ENCODE measurements at regions not wholly inside any gene's neighbourhood (a gene's known extent, or its start where the extent isn't known, plus 50 kb on each side); places are given as distances from the start of the nearest gene placed in this dataset.
"Not testable (repeated sequence)": the region's sequence is repeated elsewhere in the genome, so short reads cannot be mapped to it uniquely, and the experiment has no call there.

DNA sequence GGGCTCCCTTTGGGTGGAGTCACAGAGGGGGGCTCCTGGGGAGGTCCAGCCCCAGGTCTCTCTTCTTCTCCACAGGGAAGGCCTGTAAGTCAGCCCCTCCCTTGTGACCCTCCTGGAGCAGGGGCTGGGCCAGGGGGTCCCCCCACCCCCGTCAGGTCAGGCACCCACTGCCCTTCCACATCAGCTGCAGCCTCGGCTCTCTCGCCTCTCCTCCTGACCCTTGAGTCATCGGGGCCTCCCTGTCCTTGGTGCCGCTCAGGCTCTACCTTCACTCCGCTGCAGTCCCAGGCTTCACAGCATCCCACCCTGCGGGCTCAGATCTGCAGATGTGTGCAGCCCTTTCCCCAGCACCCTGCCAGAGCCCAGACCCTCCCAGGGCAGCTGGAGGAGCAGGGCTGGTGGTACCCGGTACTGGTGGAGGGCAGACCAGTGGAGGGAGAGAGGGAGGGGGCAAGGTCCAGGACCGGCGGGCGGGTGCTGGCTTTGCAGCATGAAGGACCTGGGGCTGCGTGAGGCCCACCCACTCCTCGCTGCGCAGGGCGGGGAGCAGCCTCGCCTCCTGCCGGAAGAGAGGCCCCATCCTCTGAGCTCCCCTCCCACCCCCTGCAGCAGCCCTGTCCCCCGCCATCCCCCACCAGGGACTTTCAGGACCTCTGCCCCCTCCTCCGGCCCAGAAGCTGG, 117.1 kb downstream of the FAM53A start:
- H3K27me3 ChIP-seq: no peaks in the 10 kb centered on the region
- intact Hi-C loops (cut with DNase I; ENCODE audit: low total_unique reads): no loop called here
- H3K4me1 ChIP-seq: peaks cover 4% of the 10 kb centered on the region
- H3K36me3 ChIP-seq (ENCODE audit: low read depth, missing control alignments): no peaks in the 10 kb centered on the region
- no peaks in the 10 kb centered on the region for H3K9me3 ChIP-seq
- TF ChIP-seq POLR2A (IDR thresholded peaks at IDR 0.05): no peak
- TF ChIP-seq, protein P1, sequence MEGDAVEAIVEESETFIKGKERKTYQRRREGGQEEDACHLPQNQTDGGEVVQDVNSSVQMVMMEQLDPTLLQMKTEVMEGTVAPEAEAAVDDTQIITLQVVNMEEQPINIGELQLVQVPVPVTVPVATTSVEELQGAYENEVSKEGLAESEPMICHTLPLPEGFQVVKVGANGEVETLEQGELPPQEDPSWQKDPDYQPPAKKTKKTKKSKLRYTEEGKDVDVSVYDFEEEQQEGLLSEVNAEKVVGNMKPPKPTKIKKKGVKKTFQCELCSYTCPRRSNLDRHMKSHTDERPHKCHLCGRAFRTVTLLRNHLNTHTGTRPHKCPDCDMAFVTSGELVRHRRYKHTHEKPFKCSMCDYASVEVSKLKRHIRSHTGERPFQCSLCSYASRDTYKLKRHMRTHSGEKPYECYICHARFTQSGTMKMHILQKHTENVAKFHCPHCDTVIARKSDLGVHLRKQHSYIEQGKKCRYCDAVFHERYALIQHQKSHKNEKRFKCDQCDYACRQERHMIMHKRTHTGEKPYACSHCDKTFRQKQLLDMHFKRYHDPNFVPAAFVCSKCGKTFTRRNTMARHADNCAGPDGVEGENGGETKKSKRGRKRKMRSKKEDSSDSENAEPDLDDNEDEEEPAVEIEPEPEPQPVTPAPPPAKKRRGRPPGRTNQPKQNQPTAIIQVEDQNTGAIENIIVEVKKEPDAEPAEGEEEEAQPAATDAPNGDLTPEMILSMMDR (IDR thresholded peaks at IDR 0.05): no peak
- no peak overlapping the region for H3K4me3 ChIP-seq
- DNase-seq: no peak
- WGBS, 2 donors: 35 to 60% methylated on average over 13 to 19 of the region's 19 CpGs
- no peak overlapping the region for H3K27ac ChIP-seq

- intact Hi-C loops (cut with DNase I; ENCODE audit: low total_unique reads): not testable (repeated sequence)
- WGBS, 2 donors: 28 to 46% methylated on average over 7 to 14 of the region's 14 CpGs
These were observed 117.7 kb downstream of the FAM53A start for GRCh38 chr4:1566301-1566837.

GRCh38 chr4:1565598-1566295, 118.4 kb downstream of the FAM53A start:
- intact Hi-C loops (cut with DNase I; ENCODE audit: low total_unique reads): no loop called here
- Histone ChIP-seq H3K9me3 (no peaks in the 10 kb centered on the region), H3K27ac (no peak overlapping the region), H3K4me3 (no peak overlapping the region), H3K27me3 (no peaks in the 10 kb centered on the region), H3K36me3 (ENCODE audit: low read depth, missing control alignments) (no peaks in the 10 kb centered on the region), H3K4me1 (peaks cover 4% of the 10 kb centered on the region)
- DNase-seq: no peak
- WGBS, 2 donors: 65 to 85% methylated on average over 9 to 29 of the region's 29 CpGs
- TF ChIP-seq, protein P1 (IDR thresholded peaks at IDR 0.05): no peak
- no peak for TF ChIP-seq POLR2A (IDR thresholded peaks at IDR 0.05)

More at GRCh38 chr4:1566301-1566837, 117.7 kb downstream of the FAM53A start:
- peak; percentile 50 for DNase-seq
- not testable (repeated sequence) for H3K9me3 ChIP-seq; H3K4me3 ChIP-seq; H3K27me3 ChIP-seq; H3K4me1 ChIP-seq; H3K36me3 ChIP-seq (ENCODE audit: low read depth, missing control alignments); H3K27ac ChIP-seq

DNA sequence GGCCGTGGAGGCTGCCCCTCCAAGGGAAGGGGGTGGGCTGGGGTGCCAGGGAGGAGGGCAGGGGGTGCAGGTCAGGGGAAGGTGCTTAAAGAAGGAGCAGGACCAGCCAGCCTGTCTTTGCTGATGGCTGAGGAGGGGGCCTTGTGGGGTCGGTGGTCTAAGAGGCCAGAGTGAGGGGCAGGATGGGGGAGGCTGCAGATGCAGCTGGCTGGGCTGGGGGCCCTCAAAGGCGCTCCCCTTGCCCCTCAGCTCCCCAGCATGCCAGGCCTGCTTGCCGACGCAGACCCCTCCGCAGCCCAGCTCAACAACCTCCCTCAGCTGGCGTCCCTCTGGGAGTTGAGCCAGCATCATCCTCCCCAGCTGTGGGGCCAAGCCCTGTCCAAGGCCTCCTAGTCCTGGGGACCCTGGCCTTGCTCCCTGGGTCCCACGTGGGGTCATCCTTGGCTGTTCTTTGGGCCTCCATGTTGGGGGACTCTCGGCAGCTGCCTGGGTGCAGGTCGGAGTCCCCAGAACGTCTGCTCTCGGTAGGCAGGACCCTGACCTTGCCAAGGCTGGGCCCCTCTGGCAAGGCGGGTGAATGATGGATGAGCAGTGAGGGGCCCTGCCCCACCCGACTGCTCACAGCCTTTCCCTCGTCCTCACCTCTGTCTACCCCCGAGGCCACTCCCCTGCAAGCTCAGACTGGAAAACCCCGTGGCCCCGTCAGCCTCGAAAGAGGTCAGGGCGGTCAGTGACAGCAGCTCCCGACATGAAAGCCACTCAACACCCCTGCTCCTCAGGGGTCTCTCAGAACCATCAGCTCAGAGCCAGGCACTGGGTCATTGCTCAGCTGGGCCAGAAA, 119.4 kb downstream of the FAM53A start:
- H3K9me3 ChIP-seq: no peaks in the 10 kb centered on the region
- 38 to 56% methylated on average over 8 to 21 of the region's 21 CpGs for WGBS, 2 donors
- H3K27ac ChIP-seq: no peak overlapping the region
- no peak for DNase-seq
- intact Hi-C loops (cut with DNase I; ENCODE audit: low total_unique reads): no loop called here
- no peak for TF ChIP-seq POLR2A (IDR thresholded peaks at IDR 0.05)
- TF ChIP-seq, protein P1 (IDR thresholded peaks at IDR 0.05): no peak
- no peaks in the 10 kb centered on the region for H3K27me3 ChIP-seq
- H3K36me3 ChIP-seq (ENCODE audit: low read depth, missing control alignments): no peaks in the 10 kb centered on the region
- H3K4me1 ChIP-seq: peaks cover 4% of the 10 kb centered on the region
- H3K4me3 ChIP-seq: no peak overlapping the region

Measured in testis (tissue), 2 donors.